ENCODE measurements at regions not wholly inside any gene's neighbourhood (a gene's known extent, or its start where the extent isn't known, plus 50 kb on each side); places are given as distances from the start of the nearest gene placed in this dataset.

DNA sequence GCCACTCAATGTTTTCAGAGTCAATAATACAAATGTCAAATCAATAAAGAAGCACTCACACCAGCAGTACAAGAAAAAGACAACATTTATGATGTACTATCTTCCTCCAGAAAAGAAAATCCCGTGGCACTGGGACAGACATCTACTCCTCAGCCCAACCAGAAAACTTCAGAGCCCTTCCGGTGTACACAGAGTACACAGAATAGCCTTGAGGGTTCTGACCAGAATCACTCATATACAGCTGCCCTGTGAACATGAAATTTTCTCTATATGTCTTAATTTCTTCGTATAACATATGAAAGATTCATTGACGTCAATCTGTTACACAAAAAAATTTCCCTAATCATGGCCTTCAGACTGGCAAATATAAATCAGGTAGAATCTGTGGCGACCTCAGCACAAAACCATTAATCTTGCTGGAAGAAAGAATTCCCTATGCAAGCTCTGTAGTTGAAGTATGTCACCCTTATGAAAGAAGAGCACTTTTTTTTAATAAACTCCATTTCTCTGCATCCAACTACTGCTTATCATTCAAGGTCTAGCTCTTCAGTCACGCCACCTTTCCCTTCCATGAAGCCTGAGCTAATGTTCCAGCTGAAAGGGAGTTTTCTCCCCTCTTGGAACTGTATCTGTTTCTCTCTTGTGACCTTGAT, 53.8 kb upstream of the PLAAT1 start:
- H3K36me3 ChIP-seq = no peaks in the 10 kb centered on the region
- H3K27ac ChIP-seq = no peak overlapping the region
- no peak overlapping the region for H3K4me3 ChIP-seq
- no peaks in the 10 kb centered on the region for H3K27me3 ChIP-seq (replicated peaks; ENCODE audit: insufficient read depth)
- H3K9me3 ChIP-seq = no peaks in the 10 kb centered on the region
- TF ChIP-seq POLR2A (IDR thresholded peaks at IDR 0.05) (no peak), POLR2AphosphoS5 (IDR thresholded peaks at IDR 0.05) (no peak)
- TF ChIP-seq, protein P1, sequence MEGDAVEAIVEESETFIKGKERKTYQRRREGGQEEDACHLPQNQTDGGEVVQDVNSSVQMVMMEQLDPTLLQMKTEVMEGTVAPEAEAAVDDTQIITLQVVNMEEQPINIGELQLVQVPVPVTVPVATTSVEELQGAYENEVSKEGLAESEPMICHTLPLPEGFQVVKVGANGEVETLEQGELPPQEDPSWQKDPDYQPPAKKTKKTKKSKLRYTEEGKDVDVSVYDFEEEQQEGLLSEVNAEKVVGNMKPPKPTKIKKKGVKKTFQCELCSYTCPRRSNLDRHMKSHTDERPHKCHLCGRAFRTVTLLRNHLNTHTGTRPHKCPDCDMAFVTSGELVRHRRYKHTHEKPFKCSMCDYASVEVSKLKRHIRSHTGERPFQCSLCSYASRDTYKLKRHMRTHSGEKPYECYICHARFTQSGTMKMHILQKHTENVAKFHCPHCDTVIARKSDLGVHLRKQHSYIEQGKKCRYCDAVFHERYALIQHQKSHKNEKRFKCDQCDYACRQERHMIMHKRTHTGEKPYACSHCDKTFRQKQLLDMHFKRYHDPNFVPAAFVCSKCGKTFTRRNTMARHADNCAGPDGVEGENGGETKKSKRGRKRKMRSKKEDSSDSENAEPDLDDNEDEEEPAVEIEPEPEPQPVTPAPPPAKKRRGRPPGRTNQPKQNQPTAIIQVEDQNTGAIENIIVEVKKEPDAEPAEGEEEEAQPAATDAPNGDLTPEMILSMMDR (IDR thresholded peaks at IDR 0.05) = no peak
- intact Hi-C loops (cut with DNase I) = no loop called here
- DNase-seq (ENCODE audit: low spot score) = no peak
- no peaks in the 10 kb centered on the region for H3K4me1 ChIP-seq (replicated peaks)
- 78% methylated on average over 6 of the region's 6 CpGs for WGBS

- Histone ChIP-seq H3K4me3 (no peak overlapping the region), H3K27me3 (replicated peaks; ENCODE audit: insufficient read depth) (peaks cover under 1% of the 10 kb centered on the region), H3K9me3 (no peaks in the 10 kb centered on the region), H3K36me3 (no peaks in the 10 kb centered on the region), H3K4me1 (replicated peaks) (no peaks in the 10 kb centered on the region), H3K27ac (no peak overlapping the region)
- intact Hi-C loops (cut with DNase I) = no loop called here
- TF ChIP-seq, protein P1 (IDR thresholded peaks at IDR 0.05) = no peak
- TF ChIP-seq POLR2A (IDR thresholded peaks at IDR 0.05) (no peak), POLR2AphosphoS5 (IDR thresholded peaks at IDR 0.05) (no peak)
- no peak for DNase-seq (ENCODE audit: low spot score)
- 42% methylated on average over 2 of the region's 2 CpGs for WGBS
Observed at GRCh38 chr3:193190146-193190786, 50.8 kb upstream of the PLAAT1 start.

Data from prostate gland (tissue), 2 donors.